PFSK-1 (cell line): ENCODE measurements at regions not wholly inside any gene's neighbourhood (a gene's known extent, or its start where the extent isn't known, plus 50 kb on each side); places are given as distances from the start of the nearest gene placed in this dataset.

Experiments
- FOXP2 ChIP-seq: optimal IDR thresholded peaks from 2 replicates; pipeline ENCODE3; 2011; ENCODE audit warnings: borderline replicate concordance, control low read depth, inconsistent platforms; ENCODE audit not compliant: insufficient read depth; ENCODE audit errors: extremely low read length, extremely low read depth
- POLR2AphosphoS5 ChIP-seq: IDR thresholded peaks from 2 replicates; pipeline ENCODE4 v1.6.1; 2012; ENCODE audit warnings: low read depth, mild to moderate bottlenecking, control low read depth, low read length, moderate library complexity
- REST ChIP-seq, 2 experiments: IDR thresholded peaks; 2 replicates each; pipeline versions ENCODE4 v1.6.1 to v1.8.0; 2011 to 2012; ENCODE audit warnings: low read depth in 2 of 2, low read length in 2 of 2, control low read depth in 1 of 2, inconsistent platforms in 1 of 2, mild to moderate bottlenecking in 1 of 2, moderate library complexity in 1 of 2; ENCODE audit not compliant: insufficient read depth in 1 of 2
- SIN3A ChIP-seq: IDR thresholded peaks from 2 replicates; pipeline ENCODE4 v1.6.1; 2012; ENCODE audit warnings: mild to moderate bottlenecking, low read length, moderate library complexity, borderline replicate concordance; ENCODE audit not compliant: insufficient read depth
- TAF1 ChIP-seq: IDR thresholded peaks from 2 replicates; pipeline ENCODE4 v1.6.1; 2012; ENCODE audit warnings: low read length, control low read depth, borderline replicate concordance; ENCODE audit not compliant: insufficient read depth

DNA sequence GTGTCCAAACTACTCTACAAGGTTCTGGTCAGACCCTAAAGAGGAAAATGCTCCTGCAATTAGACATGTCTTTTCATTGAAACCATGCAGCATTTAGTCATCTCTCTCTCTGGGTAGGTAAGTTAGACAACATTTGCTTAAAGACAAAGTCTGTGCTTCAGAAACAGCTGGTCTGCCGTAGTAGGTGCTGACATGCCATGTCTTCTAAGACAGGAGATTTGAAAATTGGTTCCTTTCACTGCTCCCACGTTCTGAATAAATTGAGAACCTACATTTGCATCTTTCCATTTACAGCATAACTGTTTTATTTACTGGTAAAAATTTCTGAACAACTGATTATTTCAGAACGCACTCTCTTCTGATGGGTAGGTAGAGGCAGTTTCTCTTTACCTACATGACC is 494.0 kb downstream of the EFNB2 start:
- TF ChIP-seq SIN3A (no peak), REST (IDR thresholded peaks at IDR 0.05; ENCODE audit: insufficient read depth in 1 of 2, low read depth in 2 of 2, low read length in 2 of 2) (no peak), TAF1 (no peak)

GRCh38 chr13:106038752-106039151 is 496.7 kb downstream of the EFNB2 start:
- no peak for TF ChIP-seq REST (IDR thresholded peaks at IDR 0.05; ENCODE audit: insufficient read depth in 1 of 2, low read depth in 2 of 2, low read length in 2 of 2)
- TF ChIP-seq SIN3A, result no peak
- TF ChIP-seq POLR2AphosphoS5, result no peak
- no peak for TF ChIP-seq FOXP2
- TF ChIP-seq TAF1, result no peak

DNA sequence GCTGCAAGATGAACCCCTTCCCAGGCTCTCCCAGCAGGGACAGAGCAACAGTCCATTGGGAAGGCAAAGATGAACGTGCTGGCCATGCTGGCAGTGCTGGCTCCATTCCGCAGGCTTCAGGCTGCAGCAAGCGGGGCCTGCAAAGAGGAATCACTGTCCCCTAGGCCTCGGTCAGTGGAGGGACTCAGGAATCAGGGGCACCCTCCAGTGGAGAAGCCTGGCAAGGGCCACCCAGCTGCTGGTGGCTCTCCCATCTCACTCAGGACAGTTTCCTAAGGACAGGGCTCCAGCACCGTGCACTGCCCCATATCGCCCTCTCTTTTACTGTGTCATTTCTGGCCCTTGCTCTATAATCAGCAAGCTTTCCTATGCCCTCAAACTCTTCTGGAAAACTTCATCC is 498.6 kb downstream of the EFNB2 start:
- no peak for TF ChIP-seq POLR2AphosphoS5
- TF ChIP-seq REST (IDR thresholded peaks at IDR 0.05; ENCODE audit: insufficient read depth in 1 of 2, low read depth in 2 of 2, low read length in 2 of 2), result no peak
- TF ChIP-seq FOXP2, result no peak
- TF ChIP-seq TAF1, result no peak
- no peak for TF ChIP-seq SIN3A

- no peak for TF ChIP-seq POLR2AphosphoS5
- no peak for TF ChIP-seq REST (IDR thresholded peaks at IDR 0.05; ENCODE audit: insufficient read depth in 1 of 2, low read depth in 2 of 2, low read length in 2 of 2)
- no peak for TF ChIP-seq SIN3A
- TF ChIP-seq FOXP2, result no peak
- no peak for TF ChIP-seq TAF1
Observed at GRCh38 chr13:106034201-106034600, 501.3 kb downstream of the EFNB2 start.

GRCh38 chr13:106033659-106034058 is 501.8 kb downstream of the EFNB2 start:
- TF ChIP-seq TAF1, result no peak
- TF ChIP-seq SIN3A, result no peak
- TF ChIP-seq POLR2AphosphoS5, result no peak
- TF ChIP-seq FOXP2, result no peak
